SU-DHL-6 (cell line): ENCODE measurements at regions not wholly inside any gene's neighbourhood (a gene's known extent, or its start where the extent isn't known, plus 50 kb on each side); places are given as distances from the start of the nearest gene placed in this dataset.
A peak's percentile ranks its signal among the peaks of the same experiment; 100 is the strongest.

ENCODE experiments used
- H2AFZ ChIP-seq: fragments of 200-600 bp; sonication (generic); 2 replicates; pipeline ENCODE4 v1.6.1; 2014; ENCODE audit warnings: low read depth, mild to moderate bottlenecking, moderate library complexity, mixed read lengths, antibody characterized with exemption, low read length; ENCODE audit not compliant: severe bottlenecking
- H3F3A ChIP-seq: fragments of 200-600 bp; shearing (Covaris generic); 2 replicates; pipeline ENCODE4 v1.6.0; 2016; ENCODE audit warnings: antibody characterized with exemption, mild to moderate bottlenecking; ENCODE audit not compliant: insufficient read depth
- H3K27ac ChIP-seq: fragments of 200-600 bp; sonication (generic); 2 replicates; pipeline ENCODE4 v1.5.1; 2016; ENCODE audit warnings: low read depth, mild to moderate bottlenecking, low read length, moderate library complexity, mixed read lengths
- H3K27me3 ChIP-seq: fragments of 200-600 bp; sonication (generic), shearing (Covaris generic); 2 replicates; pipeline ENCODE4 v1.6.0; 2014; ENCODE audit warnings: mild to moderate bottlenecking, low read length
- H3K36me3 ChIP-seq: fragments of 200-600 bp; sonication (generic); 2 replicates; pipeline ENCODE4 v1.6.1; 2014; ENCODE audit warnings: mild to moderate bottlenecking, low read length, mixed read lengths
- H3K4me2 ChIP-seq: fragments of 300-600, 200-600 bp; shearing (Covaris generic), sonication (generic); 2 replicates; pipeline ENCODE4 v1.6.0; 2014; ENCODE audit warnings: low read length, low read depth, mild to moderate bottlenecking; ENCODE audit not compliant: poor library complexity, severe bottlenecking
- H3K4me3 ChIP-seq: fragments of 200-600 bp; sonication (generic); 2 replicates; pipeline ENCODE4 v1.5.1; 2014; ENCODE audit warnings: antibody characterized with exemption, low read length, mild to moderate bottlenecking, mixed read lengths; ENCODE audit not compliant: insufficient read depth, poor library complexity, severe bottlenecking
- H3K79me2 ChIP-seq: fragments of 200-600 bp; sonication (generic); 2 replicates; pipeline ENCODE4 v1.6.1; 2014; ENCODE audit warnings: mild to moderate bottlenecking, low read length, moderate library complexity; ENCODE audit not compliant: insufficient read depth
- H3K9ac ChIP-seq: fragments of 200-600 bp; sonication (generic); 2 replicates; pipeline ENCODE4 v1.7.0; 2014; ENCODE audit warnings: mild to moderate bottlenecking, low read length
- H3K9me2 ChIP-seq: fragments of 200-600 bp; sonication (generic); replicated peaks from 2 replicates; pipeline ENCODE4 v1.6.1; 2014; ENCODE audit warnings: low read length; ENCODE audit not compliant: insufficient read depth
- H3K9me3 ChIP-seq: fragments of 200-600 bp; sonication (generic); 2 replicates; pipeline ENCODE4 v1.6.1; 2014; ENCODE audit warnings: low read length, mixed read lengths; ENCODE audit not compliant: insufficient read depth
- H4K20me1 ChIP-seq: fragments of 200-600 bp; sonication (generic); 2 replicates; pipeline ENCODE4 v1.6.1; 2014; ENCODE audit warnings: low read depth, mild to moderate bottlenecking, antibody characterized with exemption, low read length, moderate library complexity, mixed read lengths
- CTCF ChIP-seq: fragments of 200-600 bp; sonication (generic); IDR thresholded peaks from one replicate; pipeline ENCODE4 v1.5.1; 2017; ENCODE audit warnings: antibody characterized with exemption, mild to moderate bottlenecking, low read length, moderate library complexity; ENCODE audit not compliant: insufficient read depth, poor library complexity, severe bottlenecking
- EZH2phosphoT487 ChIP-seq: fragments of 200-600 bp; sonication (generic), shearing (Covaris generic); conservative IDR thresholded peaks from 2 replicates; pipeline ENCODE4 v1.6.1; 2018; ENCODE audit warnings: mild to moderate bottlenecking, antibody characterized with exemption, low read length, moderate library complexity, mixed read lengths

- no peak overlapping the region for H3K27ac ChIP-seq
- H3K36me3 ChIP-seq, result no peaks in the 10 kb centered on the region
These were observed 97.1 kb upstream of the SELENOP start for GRCh38 chr5:42908509-42909488.

GRCh38 chr5:42908086-42908485 is 96.4 kb upstream of the SELENOP start:
- no peak overlapping the region for H3K9ac ChIP-seq

More at GRCh38 chr5:42908509-42909488, 97.1 kb upstream of the SELENOP start:
- H3K9me2 ChIP-seq, result no peaks in the 10 kb centered on the region
- no peaks in the 10 kb centered on the region for H3K27me3 ChIP-seq
- H3K9me3 ChIP-seq, result no peaks in the 10 kb centered on the region
- no peaks in the 10 kb centered on the region for H3F3A ChIP-seq
- peak overlapping the region; percentile 63 for H3K4me2 ChIP-seq
- peak overlapping the region; percentile 44 for H3K4me3 ChIP-seq
- peak overlapping the region; percentile 21; the same call in 1 of the 2 replicates for H3K9ac ChIP-seq
- TF ChIP-seq CTCF (peak; percentile 75), EZH2phosphoT487 (no peak)
- H3K79me2 ChIP-seq, result no peaks in the 10 kb centered on the region
- no peaks in the 10 kb centered on the region for H4K20me1 ChIP-seq
- peak overlapping the region; percentile 80 for H2AFZ ChIP-seq

GRCh38 chr5:42905827-42906226 is 94.1 kb upstream of the SELENOP start:
- Histone ChIP-seq H2AFZ (no peak overlapping the region), H4K20me1 (no peaks in the 10 kb centered on the region), H3K9me2 (no peaks in the 10 kb centered on the region), H3K27ac (no peak overlapping the region), H3F3A (no peaks in the 10 kb centered on the region), H3K9ac (no peak overlapping the region), H3K36me3 (no peaks in the 10 kb centered on the region), H3K4me3 (no peak overlapping the region), H3K4me2 (no peak overlapping the region), H3K27me3 (no peaks in the 10 kb centered on the region), H3K9me3 (no peaks in the 10 kb centered on the region), H3K79me2 (no peaks in the 10 kb centered on the region)
- TF ChIP-seq EZH2phosphoT487 (no peak), CTCF (no peak)

More at GRCh38 chr5:42908086-42908485, 96.4 kb upstream of the SELENOP start:
- Histone ChIP-seq H3K79me2 (no peaks in the 10 kb centered on the region), H3K4me2 (peak overlapping the region; percentile 63), H3K9me3 (no peaks in the 10 kb centered on the region), H3F3A (no peaks in the 10 kb centered on the region), H3K27ac (no peak overlapping the region), H3K27me3 (no peaks in the 10 kb centered on the region), H3K9me2 (no peaks in the 10 kb centered on the region), H3K4me3 (no peak overlapping the region), H2AFZ (peak overlapping the region; percentile 80), H4K20me1 (no peaks in the 10 kb centered on the region), H3K36me3 (no peaks in the 10 kb centered on the region)
- TF ChIP-seq EZH2phosphoT487, result no peak
- TF ChIP-seq CTCF, result no peak
